Panc1 (cell line): ENCODE measurements at regions not wholly inside any gene's neighbourhood (a gene's known extent, or its start where the extent isn't known, plus 50 kb on each side); places are given as distances from the start of the nearest gene placed in this dataset.

Experiments used
- ATAC-seq: fragments of 200-7000 bp; cut with Tn5 transposase; 2 replicates; pipeline ENCODE4 v1.9.1; 2020; ENCODE audit warnings: mild to moderate bottlenecking, moderate library complexity
- BruUV-seq: library from RNA; stranded (reverse); fragments of 400-500 nt; replicated peaks from 2 replicates; lab custom pipeline; 2021; lab: Mats Ljungman, UMichigan
- CTCF ChIA-PET: fragments of 300-600 bp; sonication (Branson Sonifier 250); formaldehyde crosslinking; loops from one replicate; lab custom pipeline; 2022; ENCODE audit warnings: antibody characterized with exemption; lab: Charles Lee
- POLR2A ChIA-PET: fragments of 300-600 bp; sonication (Branson Sonifier 250); formaldehyde crosslinking; loops from one replicate; lab custom pipeline; 2022; ENCODE audit warnings: antibody characterized with exemption; lab: Charles Lee
- DNase-seq: peaks from one replicate; pipeline ENCODE4 v3.0.0-alpha.2; 2010; ENCODE audit warnings: low read depth, low spot score
- H3K27ac ChIP-seq: 2 replicates; pipeline ENCODE4 v1.5.1; 2011; ENCODE audit warnings: mild to moderate bottlenecking, low read length, inconsistent platforms
- H3K27me3 ChIP-seq: fragments of 200-500 bp; sonication (Bioruptor generic); 2 replicates; pipeline ENCODE4 v1.6.0; 2014; ENCODE audit warnings: low read length, inconsistent platforms; ENCODE audit not compliant: control insufficient read depth, insufficient read depth
- H3K36me3 ChIP-seq: fragments of 200-500 bp; sonication (Bioruptor generic); 2 replicates; pipeline ENCODE4 v1.5.1; 2014; ENCODE audit warnings: inconsistent platforms, mild to moderate bottlenecking, low read length, moderate library complexity; ENCODE audit not compliant: control insufficient read depth, insufficient read depth
- H3K4me1 ChIP-seq: 2 replicates; pipeline ENCODE4 v1.5.1; 2011; ENCODE audit warnings: inconsistent platforms, mild to moderate bottlenecking, low read length, moderate library complexity; ENCODE audit not compliant: control insufficient read depth, insufficient read depth
- H3K4me3 ChIP-seq, 2 experiments: 2 replicates each; pipeline ENCODE4 v1.5.1; 2011 to 2012; ENCODE audit warnings: low read depth in 2 of 2, low read length in 2 of 2, mild to moderate bottlenecking in 2 of 2, inconsistent platforms in 1 of 2, moderate library complexity in 1 of 2
- H3K9me3 ChIP-seq: fragments of 200-500 bp; sonication (Bioruptor generic); 2 replicates; pipeline ENCODE4 v1.5.1; 2014; ENCODE audit warnings: low read depth, mild to moderate bottlenecking, inconsistent platforms, low read length, moderate library complexity; ENCODE audit not compliant: control insufficient read depth, insufficient read depth
- POLR2AphosphoS5 ChIP-seq: IDR thresholded peaks from 2 replicates; pipeline ENCODE4 v1.6.1; 2012; ENCODE audit warnings: mild to moderate bottlenecking, low read depth, low read length, moderate library complexity
- SIN3A ChIP-seq: IDR thresholded peaks from 2 replicates; pipeline ENCODE4 v1.6.1; 2012; ENCODE audit warnings: low read depth, mild to moderate bottlenecking, low read length, moderate library complexity, borderline replicate concordance; ENCODE audit not compliant: insufficient read depth
- TCF7L2 ChIP-seq: IDR thresholded peaks from 2 replicates; pipeline ENCODE4 v1.6.1; 2011; ENCODE audit warnings: mild to moderate bottlenecking, low read depth, low read length, inconsistent platforms
- in situ Hi-C: cut with HindIII; loops from 2 replicates; pipeline ENCODE4 v1.10.0; 2016; ENCODE audit warnings: low sequenced_read_pairs, low pct_unique_long_range_greater_than_20kb
- intact Hi-C: fragments of 100-400 bp; cut with micrococcal nuclease; formaldehyde crosslinking; loops from one replicate; pipeline ENCODE4 v1.10.0; 2022; ENCODE audit not compliant: unreplicated experiment
- TF ChIP-seq, protein P1 (sequence below), 2 experiments: IDR thresholded peaks; 2 replicates each; pipeline ENCODE4 v1.6.1; 2011 to 2012; ENCODE audit warnings: low read depth in 2 of 2, control low read depth in 1 of 2, low read length in 1 of 2, mild to moderate bottlenecking in 1 of 2, moderate library complexity in 1 of 2; ENCODE audit not compliant: insufficient read depth in 1 of 2
- TF ChIP-seq, protein P2 (sequence below): fragments of 450-650 bp; IDR thresholded peaks from 2 replicates; pipeline ENCODE4 v1.5.1; 2017; ENCODE audit warnings: mild to moderate bottlenecking

DNA sequence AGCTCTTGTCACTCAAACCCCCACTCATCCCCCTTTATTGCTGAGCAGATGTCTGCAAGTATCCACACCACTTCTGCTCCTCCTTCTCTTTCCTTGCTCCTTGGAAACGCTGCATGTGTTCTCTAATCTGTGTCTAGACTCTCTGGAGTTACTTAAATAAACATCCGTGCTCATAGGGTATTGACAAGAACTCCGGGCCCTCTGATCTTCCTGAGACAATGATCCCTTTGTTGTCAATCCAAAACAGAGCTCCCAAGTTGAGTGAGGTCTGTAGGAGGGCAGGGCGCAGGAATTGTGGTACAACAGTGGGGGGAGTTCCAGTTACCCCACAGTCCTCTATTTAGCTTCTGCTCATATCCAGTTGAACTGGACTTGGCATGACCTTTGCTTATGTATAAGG, 489.0 kb downstream of the SNAPC1 start:
- POLR2A ChIA-PET, result no interaction called here
- no TSS peak for BruUV-seq
- no peaks in the 10 kb centered on the region for H3K27me3 ChIP-seq
- no peaks in the 10 kb centered on the region for H3K9me3 ChIP-seq
- TF ChIP-seq POLR2AphosphoS5 (no peak), TCF7L2 (no peak), SIN3A (no peak)
- TF ChIP-seq, protein P1, sequence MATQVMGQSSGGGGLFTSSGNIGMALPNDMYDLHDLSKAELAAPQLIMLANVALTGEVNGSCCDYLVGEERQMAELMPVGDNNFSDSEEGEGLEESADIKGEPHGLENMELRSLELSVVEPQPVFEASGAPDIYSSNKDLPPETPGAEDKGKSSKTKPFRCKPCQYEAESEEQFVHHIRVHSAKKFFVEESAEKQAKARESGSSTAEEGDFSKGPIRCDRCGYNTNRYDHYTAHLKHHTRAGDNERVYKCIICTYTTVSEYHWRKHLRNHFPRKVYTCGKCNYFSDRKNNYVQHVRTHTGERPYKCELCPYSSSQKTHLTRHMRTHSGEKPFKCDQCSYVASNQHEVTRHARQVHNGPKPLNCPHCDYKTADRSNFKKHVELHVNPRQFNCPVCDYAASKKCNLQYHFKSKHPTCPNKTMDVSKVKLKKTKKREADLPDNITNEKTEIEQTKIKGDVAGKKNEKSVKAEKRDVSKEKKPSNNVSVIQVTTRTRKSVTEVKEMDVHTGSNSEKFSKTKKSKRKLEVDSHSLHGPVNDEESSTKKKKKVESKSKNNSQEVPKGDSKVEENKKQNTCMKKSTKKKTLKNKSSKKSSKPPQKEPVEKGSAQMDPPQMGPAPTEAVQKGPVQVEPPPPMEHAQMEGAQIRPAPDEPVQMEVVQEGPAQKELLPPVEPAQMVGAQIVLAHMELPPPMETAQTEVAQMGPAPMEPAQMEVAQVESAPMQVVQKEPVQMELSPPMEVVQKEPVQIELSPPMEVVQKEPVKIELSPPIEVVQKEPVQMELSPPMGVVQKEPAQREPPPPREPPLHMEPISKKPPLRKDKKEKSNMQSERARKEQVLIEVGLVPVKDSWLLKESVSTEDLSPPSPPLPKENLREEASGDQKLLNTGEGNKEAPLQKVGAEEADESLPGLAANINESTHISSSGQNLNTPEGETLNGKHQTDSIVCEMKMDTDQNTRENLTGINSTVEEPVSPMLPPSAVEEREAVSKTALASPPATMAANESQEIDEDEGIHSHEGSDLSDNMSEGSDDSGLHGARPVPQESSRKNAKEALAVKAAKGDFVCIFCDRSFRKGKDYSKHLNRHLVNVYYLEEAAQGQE (IDR thresholded peaks at IDR 0.05; ENCODE audit: insufficient read depth in 1 of 2, low read depth in 2 of 2, low read length in 1 of 2), result no peak
- TF ChIP-seq, protein P2, sequence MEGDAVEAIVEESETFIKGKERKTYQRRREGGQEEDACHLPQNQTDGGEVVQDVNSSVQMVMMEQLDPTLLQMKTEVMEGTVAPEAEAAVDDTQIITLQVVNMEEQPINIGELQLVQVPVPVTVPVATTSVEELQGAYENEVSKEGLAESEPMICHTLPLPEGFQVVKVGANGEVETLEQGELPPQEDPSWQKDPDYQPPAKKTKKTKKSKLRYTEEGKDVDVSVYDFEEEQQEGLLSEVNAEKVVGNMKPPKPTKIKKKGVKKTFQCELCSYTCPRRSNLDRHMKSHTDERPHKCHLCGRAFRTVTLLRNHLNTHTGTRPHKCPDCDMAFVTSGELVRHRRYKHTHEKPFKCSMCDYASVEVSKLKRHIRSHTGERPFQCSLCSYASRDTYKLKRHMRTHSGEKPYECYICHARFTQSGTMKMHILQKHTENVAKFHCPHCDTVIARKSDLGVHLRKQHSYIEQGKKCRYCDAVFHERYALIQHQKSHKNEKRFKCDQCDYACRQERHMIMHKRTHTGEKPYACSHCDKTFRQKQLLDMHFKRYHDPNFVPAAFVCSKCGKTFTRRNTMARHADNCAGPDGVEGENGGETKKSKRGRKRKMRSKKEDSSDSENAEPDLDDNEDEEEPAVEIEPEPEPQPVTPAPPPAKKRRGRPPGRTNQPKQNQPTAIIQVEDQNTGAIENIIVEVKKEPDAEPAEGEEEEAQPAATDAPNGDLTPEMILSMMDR, result no peak
- no peak for ATAC-seq
- no peaks in the 10 kb centered on the region for H3K4me1 ChIP-seq
- CTCF ChIA-PET, result no interaction called here
- no peak overlapping the region for H3K4me3 ChIP-seq
- in situ Hi-C loops (no loop called here), intact Hi-C loops (no loop called here)
- H3K27ac ChIP-seq, result no peak overlapping the region
- DNase-seq, result no peak
- no peaks in the 10 kb centered on the region for H3K36me3 ChIP-seq

DNA sequence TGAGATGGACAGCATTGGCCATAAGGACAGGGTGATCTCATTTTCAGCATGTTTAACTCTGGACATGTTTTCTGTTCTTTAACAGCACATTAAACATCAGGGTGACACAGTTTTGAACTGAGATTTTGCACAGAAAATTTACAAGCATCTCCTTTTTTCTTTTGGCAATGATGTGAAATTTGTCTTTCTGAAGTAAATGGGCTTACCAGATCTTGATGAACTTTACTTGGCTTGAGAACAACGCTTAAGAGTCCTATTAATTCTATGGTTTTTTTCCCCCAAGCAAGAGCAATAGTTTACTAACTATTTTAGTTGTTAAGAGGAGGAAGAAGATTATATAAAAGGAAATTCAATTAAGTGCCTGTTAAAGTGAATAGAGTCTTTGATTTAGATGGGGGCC, 491.0 kb downstream of the SNAPC1 start:
- CTCF ChIA-PET, result no interaction called here
- ATAC-seq, result no peak

More for the DNA sequence above, 491.0 kb downstream of the SNAPC1 start:
- Histone ChIP-seq H3K9me3 (no peaks in the 10 kb centered on the region), H3K4me1 (no peaks in the 10 kb centered on the region), H3K4me3 (no peak overlapping the region), H3K27me3 (no peaks in the 10 kb centered on the region), H3K36me3 (no peaks in the 10 kb centered on the region), H3K27ac (no peak overlapping the region)
- BruUV-seq, result no TSS peak
- POLR2A ChIA-PET, result no interaction called here
- in situ Hi-C loops, result no loop called here
- DNase-seq, result no peak
- TF ChIP-seq SIN3A (no peak), POLR2AphosphoS5 (no peak), TCF7L2 (no peak)
- TF ChIP-seq, protein P2, result no peak
- TF ChIP-seq, protein P1 (IDR thresholded peaks at IDR 0.05; ENCODE audit: insufficient read depth in 1 of 2, low read depth in 2 of 2, low read length in 1 of 2), result no peak
- intact Hi-C loops, result no loop called here
